ENCODE measurements at regions not wholly inside any gene's neighbourhood (a gene's known extent, or its start where the extent isn't known, plus 50 kb on each side); places are given as distances from the start of the nearest gene placed in this dataset.

DNA sequence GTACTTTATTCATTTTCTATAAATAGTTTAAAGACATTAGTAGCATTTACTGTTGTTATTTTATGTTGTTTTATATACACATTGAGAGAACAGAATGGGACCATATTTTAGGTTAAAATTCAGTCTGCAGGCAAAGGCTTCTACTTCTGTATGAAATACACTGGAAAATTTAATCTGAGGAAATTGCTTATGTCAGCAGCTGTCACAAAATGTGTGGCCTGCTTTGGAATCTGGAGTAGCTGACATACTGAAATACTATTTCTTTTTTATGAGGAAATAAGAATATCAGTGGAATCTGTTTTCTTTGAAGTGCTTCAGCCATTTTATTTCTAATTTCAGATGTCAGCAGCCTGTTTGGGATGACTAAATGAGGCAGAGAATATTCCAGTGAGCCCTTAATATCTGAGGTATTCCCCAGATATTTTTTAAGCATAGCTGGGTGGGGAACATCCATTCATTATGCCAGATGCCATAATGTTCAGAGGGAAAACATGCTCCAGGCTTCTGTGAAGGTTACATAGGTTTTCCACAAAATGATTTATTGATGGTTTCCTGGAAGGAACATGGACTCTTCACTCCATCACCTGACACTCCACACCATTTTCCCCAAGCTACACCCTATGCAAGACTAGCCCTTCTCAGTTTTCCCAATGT, 267.1 kb downstream of the ARL4A start:
- no peak for DNase-seq (ENCODE audit: low read depth)
- TF ChIP-seq, protein P1, sequence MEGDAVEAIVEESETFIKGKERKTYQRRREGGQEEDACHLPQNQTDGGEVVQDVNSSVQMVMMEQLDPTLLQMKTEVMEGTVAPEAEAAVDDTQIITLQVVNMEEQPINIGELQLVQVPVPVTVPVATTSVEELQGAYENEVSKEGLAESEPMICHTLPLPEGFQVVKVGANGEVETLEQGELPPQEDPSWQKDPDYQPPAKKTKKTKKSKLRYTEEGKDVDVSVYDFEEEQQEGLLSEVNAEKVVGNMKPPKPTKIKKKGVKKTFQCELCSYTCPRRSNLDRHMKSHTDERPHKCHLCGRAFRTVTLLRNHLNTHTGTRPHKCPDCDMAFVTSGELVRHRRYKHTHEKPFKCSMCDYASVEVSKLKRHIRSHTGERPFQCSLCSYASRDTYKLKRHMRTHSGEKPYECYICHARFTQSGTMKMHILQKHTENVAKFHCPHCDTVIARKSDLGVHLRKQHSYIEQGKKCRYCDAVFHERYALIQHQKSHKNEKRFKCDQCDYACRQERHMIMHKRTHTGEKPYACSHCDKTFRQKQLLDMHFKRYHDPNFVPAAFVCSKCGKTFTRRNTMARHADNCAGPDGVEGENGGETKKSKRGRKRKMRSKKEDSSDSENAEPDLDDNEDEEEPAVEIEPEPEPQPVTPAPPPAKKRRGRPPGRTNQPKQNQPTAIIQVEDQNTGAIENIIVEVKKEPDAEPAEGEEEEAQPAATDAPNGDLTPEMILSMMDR (IDR thresholded peaks at IDR 0.05; ENCODE audit: control insufficient read depth, insufficient read depth, low read depth, low read length, missing control alignments), result no peak
- no peak overlapping the region for H3K4me3 ChIP-seq (ENCODE audit: control insufficient read depth, low read depth, low read length)

DNA sequence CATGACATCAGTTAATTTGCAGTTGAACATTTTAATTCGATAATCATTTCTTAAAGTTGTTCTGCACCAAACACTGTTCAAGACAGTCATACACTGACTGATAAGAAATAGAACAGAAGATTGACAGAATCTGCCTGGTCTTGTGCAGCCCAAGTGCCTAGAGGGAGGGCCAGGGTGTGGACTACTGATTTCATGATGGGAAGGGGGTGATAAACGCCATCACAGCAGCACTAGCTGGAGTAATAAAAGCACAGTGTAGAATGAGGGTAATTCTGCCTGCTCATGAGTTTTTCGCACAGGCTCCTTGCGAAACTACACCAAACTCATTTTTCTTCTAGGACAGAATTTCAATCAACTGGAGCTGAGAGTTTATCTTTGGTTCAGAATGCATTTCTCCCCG, 270.1 kb downstream of the ARL4A start:
- DNase-seq (ENCODE audit: low read depth), result no peak
- TF ChIP-seq, protein P1 (IDR thresholded peaks at IDR 0.05; ENCODE audit: control insufficient read depth, insufficient read depth, low read depth, low read length, missing control alignments), result no peak
- H3K4me3 ChIP-seq (ENCODE audit: control insufficient read depth, low read depth, low read length), result no peak overlapping the region

DNA sequence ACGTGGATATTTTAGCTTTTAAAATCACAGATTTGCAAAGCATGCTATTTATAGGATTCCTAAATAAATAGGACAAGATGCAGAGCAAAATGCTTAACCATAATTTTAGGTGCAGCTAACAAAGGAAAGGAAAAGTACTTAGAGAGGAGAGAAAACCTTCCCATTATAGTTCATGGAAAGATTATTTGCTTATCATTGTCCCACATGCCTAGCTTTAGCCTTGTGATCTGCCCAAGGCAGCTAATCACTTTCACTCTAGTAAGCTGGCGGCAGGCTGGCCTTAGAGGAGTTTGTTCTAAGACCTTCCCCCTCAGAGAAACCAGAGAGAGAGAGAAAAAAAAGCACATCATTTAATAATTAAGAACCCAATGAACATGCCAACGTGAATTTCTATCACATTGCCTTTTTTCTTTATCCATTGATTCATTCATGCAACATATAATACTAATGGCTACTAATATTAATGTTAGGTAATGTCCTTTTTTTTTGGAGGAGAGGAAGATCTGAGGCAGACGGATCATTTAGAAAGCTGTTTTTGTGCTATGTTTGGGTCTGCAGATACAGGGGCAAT, 274.6 kb downstream of the ARL4A start:
- no peak overlapping the region for H3K4me3 ChIP-seq (ENCODE audit: control insufficient read depth, low read depth, low read length)
- TF ChIP-seq, protein P1 (IDR thresholded peaks at IDR 0.05; ENCODE audit: control insufficient read depth, insufficient read depth, low read depth, low read length, missing control alignments), result no peak
- no peak for DNase-seq (ENCODE audit: low read depth)

DNA sequence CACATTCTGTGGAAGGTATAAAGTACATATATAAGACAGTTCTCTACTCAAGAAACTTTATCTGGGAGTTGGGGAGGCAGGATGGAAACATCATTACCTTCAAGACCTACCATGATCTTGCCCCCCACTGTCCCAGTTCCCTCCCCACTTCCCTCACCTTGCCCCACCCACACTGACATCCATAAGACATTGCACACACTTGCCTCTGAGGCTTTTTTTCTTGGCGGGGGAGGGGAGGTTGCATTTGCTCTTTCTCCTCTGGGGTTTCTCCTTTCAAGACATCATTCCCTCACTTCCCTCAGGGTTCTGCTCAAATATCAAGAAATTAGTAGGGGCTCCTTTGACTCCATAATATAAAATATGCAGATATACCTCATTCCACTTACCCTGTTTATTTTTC, 276.0 kb downstream of the ARL4A start:
- no peak overlapping the region for H3K4me3 ChIP-seq (ENCODE audit: control insufficient read depth, low read depth, low read length)
- TF ChIP-seq, protein P1 (IDR thresholded peaks at IDR 0.05; ENCODE audit: control insufficient read depth, insufficient read depth, low read depth, low read length, missing control alignments), result no peak
- DNase-seq (ENCODE audit: low read depth), result no peak

DNA sequence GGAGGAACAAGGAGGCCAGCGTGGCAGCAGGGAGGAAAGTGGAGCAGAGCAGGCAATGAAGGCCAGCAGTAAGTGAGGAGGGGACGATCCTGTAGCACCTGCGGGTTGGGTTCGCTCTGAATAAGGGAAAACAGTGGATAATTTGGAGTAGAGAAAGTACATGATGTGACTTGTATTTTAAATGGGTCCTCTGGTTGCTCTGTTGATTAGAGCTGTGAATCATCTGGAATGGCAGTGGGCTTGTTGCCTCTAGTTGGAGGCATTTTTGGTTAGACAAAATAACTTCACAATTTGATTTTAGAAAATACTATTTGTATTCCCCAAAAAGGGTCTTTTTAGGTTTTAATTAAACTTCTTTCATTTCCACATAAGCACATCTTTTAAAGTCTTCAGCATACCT, 277.4 kb downstream of the ARL4A start:
- no peak for DNase-seq (ENCODE audit: low read depth)
- TF ChIP-seq, protein P1 (IDR thresholded peaks at IDR 0.05; ENCODE audit: control insufficient read depth, insufficient read depth, low read depth, low read length, missing control alignments), result no peak
- H3K4me3 ChIP-seq (ENCODE audit: control insufficient read depth, low read depth, low read length), result no peak overlapping the region

DNA sequence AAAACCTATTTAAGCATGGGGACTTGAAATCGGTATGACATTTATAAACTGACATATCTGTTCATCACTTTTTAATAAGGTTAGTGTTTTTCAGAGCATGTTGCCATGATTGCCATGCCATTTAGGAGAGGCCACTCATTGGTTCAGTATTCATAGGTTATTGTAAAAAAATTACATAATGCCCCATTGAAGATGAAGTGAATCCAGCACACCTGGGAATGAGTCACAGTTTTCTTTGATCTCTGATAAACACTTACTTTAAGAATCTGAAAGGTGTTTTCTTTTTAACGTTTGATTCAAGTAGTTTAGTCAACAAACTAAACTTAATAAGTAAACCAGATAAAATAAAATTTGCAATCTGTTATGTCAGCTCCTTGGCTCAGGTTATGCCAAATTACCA, 278.3 kb downstream of the ARL4A start:
- TF ChIP-seq, protein P1 (IDR thresholded peaks at IDR 0.05; ENCODE audit: control insufficient read depth, insufficient read depth, low read depth, low read length, missing control alignments), result no peak
- DNase-seq (ENCODE audit: low read depth), result no peak
- H3K4me3 ChIP-seq (ENCODE audit: control insufficient read depth, low read depth, low read length), result no peak overlapping the region

Data from AG09309 (cell line).